Keratinocyte (primary cell): ENCODE measurements at regions not wholly inside any gene's neighbourhood (a gene's known extent, or its start where the extent isn't known, plus 50 kb on each side); places are given as distances from the start of the nearest gene placed in this dataset.

Source experiments
- DNase-seq: peaks from one replicate; pipeline ENCODE4 v3.0.0-alpha.2; 2011; ENCODE audit warnings: low read depth, missing footprints, low spot score
- FAIRE-seq: peaks from 2 replicates; lab custom pipeline; 2011; peaks lifted over from hg19 to GRCh38; lab: Jason Lieb, UNC
- H2AFZ ChIP-seq: 2 replicates; pipeline ENCODE4 v1.6.0; 2012; ENCODE audit warnings: low read length, control low read depth, inconsistent platforms; ENCODE audit not compliant: control insufficient read depth
- H3K27ac ChIP-seq: 2 replicates; pipeline ENCODE4 v1.5.1; 2011; ENCODE audit warnings: low read length; ENCODE audit not compliant: control insufficient read depth, insufficient read depth
- H3K27me3 ChIP-seq: 3 replicates; pipeline ENCODE4 v1.6.0; 2011; ENCODE audit warnings: low read length; ENCODE audit not compliant: control insufficient read depth, insufficient read depth; ENCODE audit errors: extremely low read depth
- H3K36me3 ChIP-seq, 2 experiments: 2 replicates in 1 of 2; 3 replicates in 1 of 2; pipeline ENCODE4 v1.5.1; 2011; ENCODE audit warnings: low read length in 2 of 2, mild to moderate bottlenecking in 1 of 2; ENCODE audit not compliant: control insufficient read depth in 2 of 2, insufficient read depth in 2 of 2; ENCODE audit errors: extremely low read depth in 1 of 2
- H3K4me1 ChIP-seq: 3 replicates; pipeline ENCODE4 v1.5.1; 2011; ENCODE audit warnings: low read length; ENCODE audit not compliant: control insufficient read depth, insufficient read depth; ENCODE audit errors: extremely low read depth
- H3K4me2 ChIP-seq: 3 replicates; pipeline ENCODE4 v1.6.0; 2011; ENCODE audit warnings: low read depth, low read length; ENCODE audit not compliant: control insufficient read depth, insufficient read depth; ENCODE audit errors: extremely low read depth
- H3K4me3 ChIP-seq, 3 experiments: fragments of 200-600 bp in 1 of 3; sonication (generic) in 1 of 3; 2 replicates in 2 of 3; 3 replicates in 1 of 3; pipeline ENCODE4 v1.5.1; 2011 to 2016; ENCODE audit warnings: low read length in 3 of 3, mild to moderate bottlenecking in 3 of 3, control low read depth in 2 of 3, inconsistent platforms in 1 of 3, low read depth in 1 of 3, mixed read lengths in 1 of 3, mixed run types in 1 of 3, moderate library complexity in 1 of 3; ENCODE audit not compliant: control insufficient read depth in 2 of 3, insufficient read depth in 2 of 3; ENCODE audit errors: extremely low read depth in 1 of 3
- H3K79me2 ChIP-seq: 2 replicates; pipeline ENCODE4 v1.6.0; 2012; ENCODE audit warnings: low read length; ENCODE audit not compliant: control insufficient read depth, insufficient read depth
- H3K9ac ChIP-seq: 3 replicates; pipeline ENCODE4 v1.6.0; 2011; ENCODE audit warnings: low read length; ENCODE audit not compliant: control insufficient read depth, insufficient read depth; ENCODE audit errors: extremely low read depth
- H3K9me1 ChIP-seq: 3 replicates; pipeline ENCODE4 v1.6.0; 2011; ENCODE audit warnings: low read length; ENCODE audit not compliant: control insufficient read depth, insufficient read depth; ENCODE audit errors: extremely low read depth
- H3K9me3 ChIP-seq: 2 replicates; pipeline ENCODE4 v1.5.1; 2012; ENCODE audit warnings: low read depth, low read length; ENCODE audit not compliant: control insufficient read depth
- H4K20me1 ChIP-seq: 3 replicates; pipeline ENCODE4 v1.6.0; 2011; ENCODE audit warnings: low read length; ENCODE audit not compliant: control insufficient read depth, insufficient read depth; ENCODE audit errors: extremely low read depth
- CTCF ChIP-seq, 3 experiments: IDR thresholded peaks in 1 of 3; conservative IDR thresholded peaks in 1 of 3; optimal IDR thresholded peaks in 1 of 3; 2 replicates in 2 of 3; 3 replicates in 1 of 3; pipeline versions ENCODE3 to v1.5.1; 2011; ENCODE audit warnings: low read length in 3 of 3, mild to moderate bottlenecking in 3 of 3, moderate library complexity in 2 of 3, control low read depth in 1 of 3, inconsistent platforms in 1 of 3; ENCODE audit not compliant: insufficient read depth in 2 of 3; ENCODE audit errors: extremely low read depth in 1 of 3
- EZH2 ChIP-seq: IDR thresholded peaks from one replicate; pipeline ENCODE4 v1.6.1; 2012; ENCODE audit warnings: inconsistent platforms, mild to moderate bottlenecking, low read length, moderate library complexity
- dilution Hi-C: fragments of 300-500 bp; cut with MboI; formaldehyde crosslinking; loops from one replicate; pipeline ENCODE4 v1.7.0; 2020; ENCODE audit warnings: low sequenced_read_pairs; ENCODE audit not compliant: extremely low pct_ligation_motif_present

- Histone ChIP-seq H4K20me1 (no peaks in the 10 kb centered on the region), H3K4me3 (no peak overlapping the region), H3K9me3 (no peaks in the 10 kb centered on the region), H3K4me1 (no peaks in the 10 kb centered on the region), H3K36me3 (no peaks in the 10 kb centered on the region), H3K9me1 (no peaks in the 10 kb centered on the region), H3K9ac (no peak overlapping the region), H3K27ac (no peak overlapping the region), H3K27me3 (no peaks in the 10 kb centered on the region), H2AFZ (no peak overlapping the region), H3K4me2 (no peak overlapping the region), H3K79me2 (no peaks in the 10 kb centered on the region)
- FAIRE-seq = no peak
- DNase-seq = no peak
- TF ChIP-seq EZH2 (no peak), CTCF (optimal IDR thresholded peaks at IDR 0.05 in 1 of 3, IDR thresholded peaks at IDR 0.05 in 1 of 3, conservative IDR thresholded peaks at IDR 0.05 in 1 of 3; ENCODE audit: extremely low read depth in 1 of 3, insufficient read depth in 2 of 3, low read length in 3 of 3) (no peak)
- dilution Hi-C loops = no loop called here
Measured at GRCh38 chr2:220653776-220654175, 918.3 kb downstream of the EPHA4 start.

- DNase-seq (no peak), FAIRE-seq (no peak)
- Histone ChIP-seq H3K27ac (no peak overlapping the region), H3K4me1 (no peaks in the 10 kb centered on the region), H3K4me3 (no peak overlapping the region), H3K36me3 (no peaks in the 10 kb centered on the region), H3K27me3 (no peaks in the 10 kb centered on the region), H2AFZ (no peak overlapping the region), H3K9me1 (no peaks in the 10 kb centered on the region), H4K20me1 (no peaks in the 10 kb centered on the region), H3K4me2 (no peak overlapping the region), H3K9ac (no peak overlapping the region), H3K79me2 (no peaks in the 10 kb centered on the region), H3K9me3 (no peaks in the 10 kb centered on the region)
- dilution Hi-C loops = no loop called here
- TF ChIP-seq EZH2 (no peak), CTCF (optimal IDR thresholded peaks at IDR 0.05 in 1 of 3, IDR thresholded peaks at IDR 0.05 in 1 of 3, conservative IDR thresholded peaks at IDR 0.05 in 1 of 3; ENCODE audit: extremely low read depth in 1 of 3, insufficient read depth in 2 of 3, low read length in 3 of 3) (no peak)
Measured at GRCh38 chr2:220654322-220654721, 917.8 kb downstream of the EPHA4 start.
